WTC11 (cell line): ENCODE measurements at regions not wholly inside any gene's neighbourhood (a gene's known extent, or its start where the extent isn't known, plus 50 kb on each side); places are given as distances from the start of the nearest gene placed in this dataset.

Experiments
- ATAC-seq: fragments of 200-7000 bp; cut with Tn5 transposase; 2 replicates; pipeline ENCODE4 v1.10.0; 2021; ENCODE audit warnings: mild to moderate bottlenecking, moderate library complexity
- CTCF ChIA-PET: fragments of 300-600 bp; sonication (Branson Sonifier 250); formaldehyde crosslinking; loops from one replicate; lab custom pipeline; 2021; ENCODE audit warnings: antibody characterized with exemption; lab: Charles Lee
- POLR2A ChIA-PET: fragments of 350-600 bp; sonication (Branson Sonifier 250); formaldehyde crosslinking; loops from one replicate; lab custom pipeline; 2021; ENCODE audit warnings: antibody characterized with exemption; lab: Charles Lee
- DNase-seq: peaks from one replicate; pipeline ENCODE4 v3.0.0; 2021; ENCODE audit warnings: low spot score
- H3K27ac Mint-ChIP-seq: 2 replicates; pipeline ENCODE4 v1.8.0; 2021; ENCODE audit warnings: mixed read lengths
- H3K27me3 Mint-ChIP-seq: 2 replicates; pipeline ENCODE4 v1.8.0; 2021; ENCODE audit warnings: low read depth, mild to moderate bottlenecking, moderate library complexity, mixed read lengths
- H3K36me3 Mint-ChIP-seq: 2 replicates; pipeline ENCODE4 v1.8.0; 2021; ENCODE audit warnings: mixed read lengths
- H3K4me1 Mint-ChIP-seq: 2 replicates; pipeline ENCODE4 v1.8.0; 2022; ENCODE audit warnings: mixed read lengths
- H3K4me3 Mint-ChIP-seq: 2 replicates; pipeline ENCODE4 v1.8.0; 2021; ENCODE audit warnings: mild to moderate bottlenecking, moderate library complexity, mixed read lengths
- H3K9me3 Mint-ChIP-seq: 2 replicates; pipeline ENCODE4 v1.8.0; 2021; ENCODE audit warnings: mixed read lengths
- EMX1 ChIP-seq: fragments of 250-450 bp; sonication (Bioruptor Pico); IDR thresholded peaks from 2 replicates; pipeline ENCODE4 v1.8.0; 2021; ENCODE audit warnings: mild to moderate bottlenecking
- ESRRA ChIP-seq: sonication (generic); formaldehyde crosslinking; IDR thresholded peaks from 2 replicates; pipeline ENCODE4 v1.8.1; 2022; ENCODE audit warnings: mild to moderate bottlenecking, missing genetic modification reagents, borderline replicate concordance
- FOXJ3 ChIP-seq: sonication (generic); formaldehyde crosslinking; IDR thresholded peaks from 2 replicates; pipeline ENCODE4 v1.9.0; 2021; ENCODE audit warnings: missing genetic modification reagents, mild to moderate bottlenecking, borderline replicate concordance
- GRHL2 ChIP-seq: fragments of 250-450 bp; sonication (Bioruptor Pico); IDR thresholded peaks from 2 replicates; pipeline ENCODE4 v1.8.0; 2022; ENCODE audit warnings: mild to moderate bottlenecking, moderate library complexity; ENCODE audit not compliant: insufficient replicate concordance, severe bottlenecking
- JAZF1 ChIP-seq: fragments of 250-450 bp; sonication (Bioruptor Pico); IDR thresholded peaks from 2 replicates; pipeline ENCODE4 v1.9.0; 2021; ENCODE audit warnings: moderate library complexity, mild to moderate bottlenecking, inconsistent platforms
- MYBL2 ChIP-seq: sonication (generic); formaldehyde crosslinking; IDR thresholded peaks from 2 replicates; pipeline ENCODE4 v1.8.1; 2023; ENCODE audit warnings: mild to moderate bottlenecking, moderate library complexity, missing genetic modification reagents
- NFYB ChIP-seq: sonication (generic); formaldehyde crosslinking; conservative IDR thresholded peaks from 2 replicates; pipeline ENCODE4 v1.8.0; 2022; ENCODE audit warnings: low read depth, missing genetic modification reagents
- NR1H2 ChIP-seq: sonication (generic); formaldehyde crosslinking; IDR thresholded peaks from 2 replicates; pipeline ENCODE4 v1.9.0; 2021; ENCODE audit warnings: mild to moderate bottlenecking, moderate library complexity, missing genetic modification reagents
- TP53 ChIP-seq: sonication (generic); formaldehyde crosslinking; IDR thresholded peaks from 2 replicates; pipeline ENCODE4 v1.8.1; 2023; ENCODE audit warnings: mild to moderate bottlenecking, missing genetic modification reagents
- ZNF138 ChIP-seq: sonication (generic); formaldehyde crosslinking; conservative IDR thresholded peaks from 2 replicates; pipeline ENCODE4 v1.8.1; 2022; ENCODE audit warnings: mild to moderate bottlenecking, moderate library complexity, missing genetic modification reagents
- ZNF317 ChIP-seq: sonication (generic); formaldehyde crosslinking; IDR thresholded peaks from 2 replicates; pipeline ENCODE4 v1.8.1; 2023; ENCODE audit warnings: low read depth, mild to moderate bottlenecking, moderate library complexity, missing genetic modification reagents, borderline replicate concordance
- ZNF396 ChIP-seq: fragments of 250-450 bp; sonication (Bioruptor Pico); IDR thresholded peaks from 2 replicates; pipeline ENCODE4 v1.8.0; 2021; ENCODE audit warnings: mild to moderate bottlenecking, moderate library complexity, borderline replicate concordance
- TF ChIP-seq, protein P1 (sequence below): fragments of 200-600 bp; IDR thresholded peaks from 2 replicates; pipeline ENCODE4 v1.8.0; 2022; ENCODE audit warnings: antibody characterized with exemption
- TF ChIP-seq, protein P2 (sequence below): sonication (generic); formaldehyde crosslinking; IDR thresholded peaks from 2 replicates; pipeline ENCODE4 v1.8.1; 2023; ENCODE audit warnings: mild to moderate bottlenecking, missing genetic modification reagents
- TF ChIP-seq, protein P3 (sequence below): fragments of 250-450 bp; sonication (Bioruptor Pico); IDR thresholded peaks from 2 replicates; pipeline ENCODE4 v2.1.2; 2022; ENCODE audit warnings: mild to moderate bottlenecking, moderate library complexity
- TF ChIP-seq, protein P4 (sequence below): sonication (generic); formaldehyde crosslinking; IDR thresholded peaks from 2 replicates; pipeline ENCODE4 v1.8.0; 2022; ENCODE audit warnings: mild to moderate bottlenecking, missing genetic modification reagents
- TF ChIP-seq, protein P5 (sequence below): sonication (generic); formaldehyde crosslinking; IDR thresholded peaks from 2 replicates; pipeline ENCODE4 v1.8.0; 2023; ENCODE audit warnings: mild to moderate bottlenecking, missing genetic modification reagents
- TF ChIP-seq, protein P6 (sequence below): sonication (generic); formaldehyde crosslinking; IDR thresholded peaks from 2 replicates; pipeline ENCODE4 v1.8.1; 2022; ENCODE audit warnings: mild to moderate bottlenecking, moderate library complexity, missing genetic modification reagents
- TF ChIP-seq, protein P7 (sequence below): fragments of 250-450 bp; sonication (Bioruptor Pico); IDR thresholded peaks from 2 replicates; pipeline ENCODE4 v1.9.0; 2021; ENCODE audit warnings: mild to moderate bottlenecking

DNA sequence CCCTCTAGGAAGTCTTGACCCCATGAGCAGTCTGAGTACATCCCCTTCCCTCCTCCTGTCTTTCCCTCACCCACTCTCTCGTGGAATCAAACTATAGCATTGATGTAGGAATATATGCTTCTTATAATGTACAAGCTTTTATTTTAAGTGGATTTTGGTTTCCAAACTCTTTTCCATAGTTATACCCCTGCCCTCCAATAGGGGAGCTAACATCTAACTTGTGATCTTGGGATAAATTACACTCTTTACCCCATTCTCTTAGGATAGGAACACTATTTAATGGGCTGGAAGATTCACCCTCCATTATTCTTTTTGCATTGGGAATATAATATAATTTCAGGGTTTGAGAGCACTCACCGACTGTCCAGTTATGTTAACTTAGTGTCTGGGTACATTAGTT is 465.9 kb downstream of the GATA3 start (continued):
- TF ChIP-seq, protein P1, sequence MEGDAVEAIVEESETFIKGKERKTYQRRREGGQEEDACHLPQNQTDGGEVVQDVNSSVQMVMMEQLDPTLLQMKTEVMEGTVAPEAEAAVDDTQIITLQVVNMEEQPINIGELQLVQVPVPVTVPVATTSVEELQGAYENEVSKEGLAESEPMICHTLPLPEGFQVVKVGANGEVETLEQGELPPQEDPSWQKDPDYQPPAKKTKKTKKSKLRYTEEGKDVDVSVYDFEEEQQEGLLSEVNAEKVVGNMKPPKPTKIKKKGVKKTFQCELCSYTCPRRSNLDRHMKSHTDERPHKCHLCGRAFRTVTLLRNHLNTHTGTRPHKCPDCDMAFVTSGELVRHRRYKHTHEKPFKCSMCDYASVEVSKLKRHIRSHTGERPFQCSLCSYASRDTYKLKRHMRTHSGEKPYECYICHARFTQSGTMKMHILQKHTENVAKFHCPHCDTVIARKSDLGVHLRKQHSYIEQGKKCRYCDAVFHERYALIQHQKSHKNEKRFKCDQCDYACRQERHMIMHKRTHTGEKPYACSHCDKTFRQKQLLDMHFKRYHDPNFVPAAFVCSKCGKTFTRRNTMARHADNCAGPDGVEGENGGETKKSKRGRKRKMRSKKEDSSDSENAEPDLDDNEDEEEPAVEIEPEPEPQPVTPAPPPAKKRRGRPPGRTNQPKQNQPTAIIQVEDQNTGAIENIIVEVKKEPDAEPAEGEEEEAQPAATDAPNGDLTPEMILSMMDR = peak; percentile 49; the same call in 1 of the 2 replicates
- no peak for TF ChIP-seq NFYB

DNA sequence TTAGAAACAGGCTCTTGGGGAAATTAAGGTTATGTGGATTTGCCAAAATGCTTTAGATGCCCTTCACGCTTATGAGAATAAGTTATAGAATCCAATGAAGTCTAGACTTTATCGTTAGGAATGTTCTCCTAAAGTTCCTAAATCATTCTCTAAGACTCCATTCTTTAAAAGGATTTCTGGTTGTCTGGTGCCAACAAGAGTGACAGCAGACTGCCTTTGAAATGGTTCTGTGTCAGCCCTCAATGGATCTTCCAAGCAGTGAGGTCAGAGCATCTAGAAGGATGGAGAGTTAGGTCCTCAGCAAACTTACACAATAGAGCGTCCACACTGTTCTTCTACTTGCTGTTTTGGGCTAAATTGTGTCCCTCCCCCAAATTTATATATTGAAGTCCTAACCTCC is 473.3 kb downstream of the GATA3 start:
- POLR2A ChIA-PET = no interaction called here
- Mint-ChIP-seq H3K27ac (no peak overlapping the region), H3K36me3 (no peaks in the 10 kb centered on the region), H3K27me3 (no peaks in the 10 kb centered on the region), H3K4me1 (no peaks in the 10 kb centered on the region), H3K9me3 (peaks cover 4% of the 10 kb centered on the region), H3K4me3 (no peak overlapping the region)
- ATAC-seq = no peak
- DNase-seq = no peak
- TF ChIP-seq ZNF317 (peak; percentile 55; the same call in 1 of the 2 replicates), ZNF396 (CRISPR knock-in tag) (no peak)
- CTCF ChIA-PET = no interaction called here

DNA sequence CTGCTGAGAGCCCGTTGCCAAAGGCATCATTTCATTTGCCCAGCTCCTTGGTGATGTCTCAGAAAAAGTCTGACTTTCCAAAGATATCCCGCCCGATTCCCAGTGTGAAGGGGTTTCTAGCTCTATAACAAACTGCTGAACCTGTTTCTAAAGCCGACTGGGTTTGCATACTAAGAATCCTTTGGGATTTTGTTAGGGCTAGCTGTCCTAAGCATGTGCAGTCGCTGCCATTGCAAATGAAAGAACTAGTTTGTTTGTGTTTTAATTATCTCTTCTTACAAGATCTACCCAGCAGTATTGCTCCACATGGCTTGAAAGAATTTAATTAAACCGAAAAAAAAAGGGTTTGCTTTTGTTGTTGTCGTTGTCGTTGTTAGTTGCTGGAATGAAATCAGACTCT is 476.6 kb downstream of the GATA3 start:
- no peak overlapping the region for H3K27ac Mint-ChIP-seq
- H3K27me3 Mint-ChIP-seq = no peaks in the 10 kb centered on the region; the same call in 1 of the 2 replicates
- no peaks in the 10 kb centered on the region for H3K36me3 Mint-ChIP-seq
- H3K9me3 Mint-ChIP-seq = peaks cover 4% of the 10 kb centered on the region
- DNase-seq (no peak), ATAC-seq (no peak)
- H3K4me3 Mint-ChIP-seq = no peak overlapping the region
- CTCF ChIA-PET = interaction anchor here (1.5 kb wide), 1 partner anchor 11 kb away, joined by 6 read pairs; no protein-coding TSS in a partner anchor
- POLR2A ChIA-PET = no interaction called here
- TF ChIP-seq, protein P2, sequence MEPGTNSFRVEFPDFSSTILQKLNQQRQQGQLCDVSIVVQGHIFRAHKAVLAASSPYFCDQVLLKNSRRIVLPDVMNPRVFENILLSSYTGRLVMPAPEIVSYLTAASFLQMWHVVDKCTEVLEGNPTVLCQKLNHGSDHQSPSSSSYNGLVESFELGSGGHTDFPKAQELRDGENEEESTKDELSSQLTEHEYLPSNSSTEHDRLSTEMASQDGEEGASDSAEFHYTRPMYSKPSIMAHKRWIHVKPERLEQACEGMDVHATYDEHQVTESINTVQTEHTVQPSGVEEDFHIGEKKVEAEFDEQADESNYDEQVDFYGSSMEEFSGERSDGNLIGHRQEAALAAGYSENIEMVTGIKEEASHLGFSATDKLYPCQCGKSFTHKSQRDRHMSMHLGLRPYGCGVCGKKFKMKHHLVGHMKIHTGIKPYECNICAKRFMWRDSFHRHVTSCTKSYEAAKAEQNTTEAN = no peak
- H3K4me1 Mint-ChIP-seq = no peaks in the 10 kb centered on the region

DNA sequence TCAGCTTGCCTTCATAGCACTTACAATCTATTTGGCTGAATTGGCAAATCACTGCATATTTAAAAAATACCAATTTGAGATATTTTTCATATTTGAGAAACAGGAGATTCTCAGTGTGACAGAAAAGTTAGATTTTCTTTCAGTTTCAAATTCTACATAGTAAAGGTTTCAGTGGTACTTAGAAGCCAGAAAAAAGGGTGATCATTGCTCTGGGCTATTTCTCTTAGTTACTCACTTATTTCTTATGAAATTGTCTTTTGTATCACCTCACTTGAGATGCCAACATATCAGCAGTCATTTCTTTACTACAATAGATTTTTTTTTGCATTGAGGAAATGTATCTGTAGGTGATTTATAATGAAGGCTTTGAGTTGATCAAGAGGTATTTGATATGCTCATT is 478.2 kb downstream of the GATA3 start:
- Mint-ChIP-seq H3K9me3 (peaks cover 4% of the 10 kb centered on the region), H3K4me1 (no peaks in the 10 kb centered on the region), H3K27me3 (no peaks in the 10 kb centered on the region; the same call in 1 of the 2 replicates), H3K36me3 (no peaks in the 10 kb centered on the region), H3K27ac (no peak overlapping the region), H3K4me3 (no peak overlapping the region)
- ATAC-seq (no peak), DNase-seq (no peak)
- POLR2A ChIA-PET = no interaction called here
- TF ChIP-seq MYBL2 (CRISPR knock-in tag) (no peak), TP53 (CRISPR knock-in tag) (no peak)
- CTCF ChIA-PET = no interaction called here

DNA sequence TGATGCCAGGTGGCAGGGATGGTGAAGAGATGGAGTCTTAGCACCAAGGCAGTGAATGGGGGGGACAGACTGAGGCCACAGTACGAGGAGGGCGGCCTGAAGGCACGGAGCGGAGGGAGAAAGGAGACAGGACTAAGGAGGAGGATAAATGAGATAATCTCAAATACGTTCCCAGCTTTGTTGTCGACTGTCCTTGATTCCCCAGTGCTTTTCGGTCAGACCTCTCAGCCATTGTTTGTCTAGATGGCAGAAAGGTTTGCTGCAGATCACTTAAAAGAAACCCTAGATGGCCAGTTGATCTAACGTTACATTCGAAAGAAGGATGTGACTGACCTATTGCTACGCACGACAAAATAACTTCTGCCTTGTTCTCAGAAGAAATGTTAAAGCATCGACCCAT is 479.0 kb downstream of the GATA3 start:
- CTCF ChIA-PET = no interaction called here
- no peak for ATAC-seq
- TF ChIP-seq JAZF1 (no peak), TP53 (CRISPR knock-in tag) (no peak), NR1H2 (CRISPR knock-in tag) (no peak), ESRRA (CRISPR knock-in tag) (no peak), GRHL2 (CRISPR knock-in tag) (no peak), NFYB (no peak), ZNF138 (no peak), EMX1 (CRISPR knock-in tag) (no peak), ZNF317 (no peak), FOXJ3 (CRISPR knock-in tag) (no peak)
- TF ChIP-seq, protein P3, sequence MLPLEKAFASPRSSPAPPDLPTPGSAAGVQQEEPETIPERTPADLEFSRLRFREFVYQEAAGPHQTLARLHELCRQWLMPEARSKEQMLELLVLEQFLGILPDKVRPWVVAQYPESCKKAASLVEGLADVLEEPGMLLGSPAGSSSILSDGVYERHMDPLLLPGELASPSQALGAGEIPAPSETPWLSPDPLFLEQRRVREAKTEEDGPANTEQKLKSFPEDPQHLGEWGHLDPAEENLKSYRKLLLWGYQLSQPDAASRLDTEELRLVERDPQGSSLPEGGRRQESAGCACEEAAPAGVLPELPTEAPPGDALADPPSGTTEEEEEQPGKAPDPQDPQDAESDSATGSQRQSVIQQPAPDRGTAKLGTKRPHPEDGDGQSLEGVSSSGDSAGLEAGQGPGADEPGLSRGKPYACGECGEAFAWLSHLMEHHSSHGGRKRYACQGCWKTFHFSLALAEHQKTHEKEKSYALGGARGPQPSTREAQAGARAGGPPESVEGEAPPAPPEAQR (CRISPR knock-in tag) = no peak
- TF ChIP-seq, protein P4, sequence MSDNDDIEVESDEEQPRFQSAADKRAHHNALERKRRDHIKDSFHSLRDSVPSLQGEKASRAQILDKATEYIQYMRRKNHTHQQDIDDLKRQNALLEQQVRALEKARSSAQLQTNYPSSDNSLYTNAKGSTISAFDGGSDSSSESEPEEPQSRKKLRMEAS (CRISPR knock-in tag) = no peak
- TF ChIP-seq, protein P5, sequence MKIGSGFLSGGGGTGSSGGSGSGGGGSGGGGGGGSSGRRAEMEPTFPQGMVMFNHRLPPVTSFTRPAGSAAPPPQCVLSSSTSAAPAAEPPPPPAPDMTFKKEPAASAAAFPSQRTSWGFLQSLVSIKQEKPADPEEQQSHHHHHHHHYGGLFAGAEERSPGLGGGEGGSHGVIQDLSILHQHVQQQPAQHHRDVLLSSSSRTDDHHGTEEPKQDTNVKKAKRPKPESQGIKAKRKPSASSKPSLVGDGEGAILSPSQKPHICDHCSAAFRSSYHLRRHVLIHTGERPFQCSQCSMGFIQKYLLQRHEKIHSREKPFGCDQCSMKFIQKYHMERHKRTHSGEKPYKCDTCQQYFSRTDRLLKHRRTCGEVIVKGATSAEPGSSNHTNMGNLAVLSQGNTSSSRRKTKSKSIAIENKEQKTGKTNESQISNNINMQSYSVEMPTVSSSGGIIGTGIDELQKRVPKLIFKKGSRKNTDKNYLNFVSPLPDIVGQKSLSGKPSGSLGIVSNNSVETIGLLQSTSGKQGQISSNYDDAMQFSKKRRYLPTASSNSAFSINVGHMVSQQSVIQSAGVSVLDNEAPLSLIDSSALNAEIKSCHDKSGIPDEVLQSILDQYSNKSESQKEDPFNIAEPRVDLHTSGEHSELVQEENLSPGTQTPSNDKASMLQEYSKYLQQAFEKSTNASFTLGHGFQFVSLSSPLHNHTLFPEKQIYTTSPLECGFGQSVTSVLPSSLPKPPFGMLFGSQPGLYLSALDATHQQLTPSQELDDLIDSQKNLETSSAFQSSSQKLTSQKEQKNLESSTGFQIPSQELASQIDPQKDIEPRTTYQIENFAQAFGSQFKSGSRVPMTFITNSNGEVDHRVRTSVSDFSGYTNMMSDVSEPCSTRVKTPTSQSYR = no peak
- TF ChIP-seq, protein P6, sequence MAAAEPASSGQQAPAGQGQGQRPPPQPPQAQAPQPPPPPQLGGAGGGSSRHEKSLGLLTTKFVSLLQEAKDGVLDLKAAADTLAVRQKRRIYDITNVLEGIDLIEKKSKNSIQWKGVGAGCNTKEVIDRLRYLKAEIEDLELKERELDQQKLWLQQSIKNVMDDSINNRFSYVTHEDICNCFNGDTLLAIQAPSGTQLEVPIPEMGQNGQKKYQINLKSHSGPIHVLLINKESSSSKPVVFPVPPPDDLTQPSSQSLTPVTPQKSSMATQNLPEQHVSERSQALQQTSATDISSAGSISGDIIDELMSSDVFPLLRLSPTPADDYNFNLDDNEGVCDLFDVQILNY = no peak
- TF ChIP-seq, protein P7, sequence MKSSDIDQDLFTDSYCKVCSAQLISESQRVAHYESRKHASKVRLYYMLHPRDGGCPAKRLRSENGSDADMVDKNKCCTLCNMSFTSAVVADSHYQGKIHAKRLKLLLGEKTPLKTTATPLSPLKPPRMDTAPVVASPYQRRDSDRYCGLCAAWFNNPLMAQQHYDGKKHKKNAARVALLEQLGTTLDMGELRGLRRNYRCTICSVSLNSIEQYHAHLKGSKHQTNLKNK (CRISPR knock-in tag) = no peak

More for the DNA sequence above, 479.0 kb downstream of the GATA3 start:
- no peak for DNase-seq
- no peaks in the 10 kb centered on the region for H3K36me3 Mint-ChIP-seq
- H3K4me1 Mint-ChIP-seq = no peaks in the 10 kb centered on the region
- no peak overlapping the region for H3K4me3 Mint-ChIP-seq
- POLR2A ChIA-PET = no interaction called here
- H3K9me3 Mint-ChIP-seq = no peaks in the 10 kb centered on the region
- no peaks in the 10 kb centered on the region; the same call in 1 of the 2 replicates for H3K27me3 Mint-ChIP-seq
- no peak overlapping the region for H3K27ac Mint-ChIP-seq
